Pons (tissue), 1 donor: ENCODE measurements at regions not wholly inside any gene's neighbourhood (a gene's known extent, or its start where the extent isn't known, plus 50 kb on each side); places are given as distances from the start of the nearest gene placed in this dataset.
"Not testable (repeated sequence)": the region's sequence is repeated elsewhere in the genome, so short reads cannot be mapped to it uniquely, and the experiment has no call there.

Source experiments
- DNase-seq: peaks from one replicate; pipeline ENCODE4 v3.0.0-alpha.2; 2016; ENCODE audit warnings: low spot score

DNA sequence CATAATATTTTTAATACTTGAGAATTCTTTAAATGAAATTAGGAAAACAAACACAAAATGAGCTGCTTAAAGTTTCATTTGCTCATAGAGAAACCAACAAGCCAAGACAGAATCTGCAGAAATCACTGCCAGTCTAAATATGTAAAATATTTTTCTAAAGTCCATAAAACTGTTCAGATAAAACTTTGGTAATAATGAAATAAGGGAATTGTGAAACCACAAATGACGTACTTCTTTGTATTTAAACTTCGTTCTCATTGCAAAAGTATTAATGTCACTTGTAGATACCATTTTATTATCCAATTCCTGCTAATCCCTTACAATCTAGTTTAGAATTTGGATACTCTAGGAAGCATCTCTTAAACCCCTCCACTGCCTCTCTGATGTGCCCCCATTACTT lies 234.5 kb upstream of the NEGR1 start:
- DNase-seq: no peak

DNA sequence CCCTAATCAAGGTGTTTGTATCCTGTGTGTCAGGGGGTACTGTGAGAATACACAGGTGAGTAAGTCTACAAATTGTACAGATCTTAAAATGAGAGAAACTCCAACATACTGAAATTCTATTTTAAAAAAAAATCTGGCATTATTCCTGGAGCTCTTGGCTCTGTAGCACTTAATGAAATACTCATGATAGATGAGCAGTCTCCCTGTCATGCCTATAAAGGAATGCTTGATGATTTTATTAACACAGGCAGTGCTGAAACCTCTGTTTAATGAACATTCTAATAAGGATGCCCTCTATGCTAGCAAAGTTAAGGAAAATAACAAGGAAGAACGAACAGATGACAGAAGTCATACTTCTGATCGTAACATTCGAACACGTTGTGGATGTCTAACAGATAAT lies 233.9 kb upstream of the NEGR1 start:
- no peak for DNase-seq

DNA sequence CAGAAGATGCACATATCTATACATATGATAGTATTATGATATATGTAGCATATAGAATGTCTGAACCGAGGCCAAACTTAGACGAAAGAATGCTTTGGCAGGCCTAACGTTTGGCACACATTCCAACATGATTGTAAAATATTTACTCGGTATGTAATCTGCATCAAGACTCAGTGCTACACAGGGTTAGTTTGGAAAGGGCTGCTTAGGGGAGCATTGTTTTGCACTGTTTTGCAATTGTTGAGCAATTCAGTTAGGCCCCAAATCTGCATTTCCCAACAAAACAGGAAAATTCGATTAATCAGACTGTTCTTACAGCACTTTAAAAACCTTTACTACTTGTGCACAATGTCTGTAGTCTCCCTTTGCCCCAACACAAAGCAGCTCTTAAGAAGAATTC lies 216.0 kb upstream of the NEGR1 start:
- no peak for DNase-seq

DNA sequence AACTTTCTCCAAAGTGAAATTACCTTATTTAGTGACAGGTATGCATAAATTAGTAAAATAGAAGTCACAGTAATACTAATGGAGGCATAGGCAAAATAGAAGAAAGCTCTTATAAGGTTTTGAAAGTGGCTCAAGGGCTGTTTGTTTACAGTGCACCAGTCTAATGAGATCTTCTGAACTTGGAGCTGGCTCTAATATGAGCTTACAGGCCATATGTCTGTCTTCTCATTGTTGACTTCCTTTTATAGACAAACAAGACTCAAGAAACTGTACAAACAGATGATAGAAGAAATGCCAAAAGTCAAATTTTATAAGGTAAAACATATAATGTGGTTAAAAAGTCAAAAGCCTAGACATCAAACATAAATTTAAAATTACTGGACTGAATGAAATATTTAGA lies 207.5 kb upstream of the NEGR1 start:
- DNase-seq: no peak

DNA sequence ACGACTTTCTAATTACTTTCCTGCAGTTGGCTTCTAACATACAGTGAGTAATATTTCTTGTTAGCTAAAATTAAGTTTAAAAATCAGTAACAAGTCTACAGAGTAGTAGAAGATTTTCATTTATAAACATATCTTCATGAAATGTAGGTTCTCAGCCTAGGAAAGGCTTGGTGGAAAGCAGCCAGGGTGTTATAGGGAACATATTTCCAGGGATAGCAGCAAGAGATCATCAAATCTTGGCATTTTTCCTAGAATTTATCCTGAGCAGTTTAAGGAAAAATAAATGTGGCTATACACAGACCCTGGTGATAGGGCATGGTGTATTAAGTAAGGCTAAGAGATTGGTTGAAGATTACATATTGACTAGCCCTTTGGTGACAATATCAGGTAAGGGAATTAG lies 203.5 kb upstream of the NEGR1 start:
- DNase-seq: no peak

DNA sequence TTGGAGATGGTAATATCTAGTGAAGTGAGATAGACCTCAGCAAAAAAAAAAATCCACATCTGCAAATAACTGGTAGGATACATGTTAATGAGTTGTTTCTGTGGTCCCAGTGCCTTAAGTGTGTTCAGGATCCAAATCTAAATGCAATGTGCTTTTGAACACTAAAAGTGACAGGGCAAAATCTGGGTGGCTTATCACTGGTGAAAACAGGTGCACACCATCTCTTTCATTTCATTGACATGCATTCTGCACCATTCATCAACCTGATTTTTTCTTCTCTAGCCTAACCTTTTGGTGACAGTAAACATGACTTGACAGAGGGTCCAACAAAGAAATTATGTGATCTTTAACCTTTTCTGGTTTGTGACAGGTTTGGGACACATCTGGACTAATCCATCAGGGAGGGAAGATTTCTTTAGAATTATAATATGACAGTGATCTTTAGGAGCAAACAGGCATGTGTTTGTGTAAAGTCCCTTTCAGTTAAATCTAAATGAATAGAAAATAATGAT lies 201.6 kb upstream of the NEGR1 start:
- DNase-seq: no peak

DNA sequence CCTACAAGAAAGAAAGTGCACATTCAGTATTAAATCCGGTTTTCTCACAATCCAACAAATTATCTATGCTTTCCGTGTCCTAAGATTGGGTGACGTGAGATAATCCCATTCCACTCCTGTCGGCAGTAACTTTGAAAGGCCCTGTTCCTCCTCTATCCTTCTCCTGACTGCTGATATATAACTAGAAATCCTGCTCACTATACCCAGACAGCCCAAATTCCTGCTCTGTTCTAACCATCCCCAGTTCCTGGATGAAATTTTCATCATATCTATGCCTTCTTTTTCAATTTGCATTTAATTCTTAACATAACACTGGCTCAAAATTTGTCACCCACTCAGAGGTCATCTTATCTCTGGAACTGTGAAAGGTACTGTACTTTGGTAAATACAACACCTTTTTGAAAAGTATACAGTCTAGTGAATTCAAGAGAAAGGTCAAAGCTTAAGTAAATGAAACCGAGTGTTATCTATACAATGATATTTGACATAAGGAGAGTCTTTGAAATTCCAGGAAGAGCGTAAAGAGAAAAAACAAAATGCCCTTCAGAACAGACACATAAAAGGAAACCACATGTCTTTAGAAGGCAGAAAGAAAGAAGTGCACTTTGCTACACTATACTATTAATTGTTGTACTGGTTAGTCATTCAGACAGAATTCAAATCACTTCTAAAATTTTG lies 200.5 kb upstream of the NEGR1 start:
- no peak for DNase-seq

DNA sequence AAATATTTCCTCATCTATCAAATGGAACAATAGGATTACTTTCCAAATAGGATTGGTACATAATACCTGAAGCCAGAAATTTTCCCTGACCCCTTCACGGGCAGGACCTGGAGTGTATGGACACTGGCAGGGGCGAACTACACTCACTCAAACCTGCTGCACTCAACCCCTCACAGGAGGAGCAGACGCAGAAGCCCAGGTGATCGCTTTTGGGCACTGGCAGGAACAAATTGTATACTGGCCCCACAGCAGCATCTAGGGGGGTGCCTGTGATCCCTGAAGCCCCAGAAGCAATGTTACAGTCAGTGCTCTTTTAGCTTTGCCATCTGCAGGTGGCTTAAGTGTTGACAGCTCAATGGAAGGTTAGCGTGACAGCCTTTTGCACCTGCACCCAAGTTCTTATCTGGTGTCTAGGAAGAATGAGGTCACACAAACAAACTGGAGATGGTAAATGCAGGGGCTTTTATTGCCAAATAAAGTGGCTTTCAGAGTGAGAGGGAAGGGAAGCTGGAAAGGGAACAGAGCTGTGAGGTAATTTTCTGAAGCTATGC lies 199.2 kb upstream of the NEGR1 start:
- DNase-seq: no peak

DNA sequence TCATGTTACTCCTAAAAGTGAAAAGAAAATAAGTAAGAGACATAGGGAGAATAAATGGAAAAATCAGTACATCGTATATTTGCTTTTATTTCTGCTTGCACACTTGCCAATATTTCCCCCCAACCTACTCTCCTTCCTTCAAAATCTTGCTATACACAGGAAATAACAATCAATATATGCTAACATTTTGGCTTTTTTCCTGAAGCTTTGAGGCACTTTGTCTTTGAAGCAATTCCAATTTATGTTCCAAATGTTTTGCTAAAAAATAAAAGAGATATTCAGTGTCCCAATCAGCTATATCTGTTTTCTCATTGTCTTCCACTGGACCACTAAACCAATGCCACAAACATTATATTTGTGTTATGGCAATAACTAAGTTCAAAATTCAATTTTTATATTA lies 184.0 kb upstream of the NEGR1 start:
- DNase-seq: no peak

DNA sequence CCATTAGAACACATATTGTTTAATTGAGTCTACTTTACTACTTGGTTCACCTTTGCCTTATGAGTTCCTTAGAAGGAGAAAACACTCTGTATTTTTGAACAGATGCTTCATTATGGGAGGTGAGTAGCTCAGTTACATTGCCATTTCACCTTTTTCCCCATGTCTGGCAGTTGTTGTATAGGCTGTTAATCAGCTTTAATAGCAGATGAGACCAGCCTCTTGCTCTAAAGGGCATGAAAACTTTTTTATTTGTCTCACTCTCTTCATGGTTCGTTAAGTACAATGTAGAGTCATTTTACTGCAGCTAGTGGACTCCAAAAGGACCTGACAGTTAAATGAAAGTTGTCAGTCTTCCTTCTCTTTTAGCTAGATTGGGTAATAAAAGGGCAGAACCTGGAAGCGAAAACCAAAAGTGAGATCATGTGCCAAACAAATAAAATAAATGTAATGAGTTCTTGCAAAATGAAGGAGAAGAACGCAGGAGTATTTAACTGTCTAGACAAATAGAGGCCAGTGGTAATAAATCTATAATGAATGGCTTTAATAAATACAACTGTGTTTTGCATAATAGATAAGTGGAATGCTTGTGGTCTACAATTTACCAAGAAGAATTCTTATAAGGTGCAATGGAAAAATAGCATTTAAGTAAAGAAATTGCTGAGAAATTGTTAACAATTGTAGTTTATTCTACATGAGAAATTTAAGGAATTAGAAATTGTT lies 180.0 kb upstream of the NEGR1 start:
- no peak for DNase-seq

DNA sequence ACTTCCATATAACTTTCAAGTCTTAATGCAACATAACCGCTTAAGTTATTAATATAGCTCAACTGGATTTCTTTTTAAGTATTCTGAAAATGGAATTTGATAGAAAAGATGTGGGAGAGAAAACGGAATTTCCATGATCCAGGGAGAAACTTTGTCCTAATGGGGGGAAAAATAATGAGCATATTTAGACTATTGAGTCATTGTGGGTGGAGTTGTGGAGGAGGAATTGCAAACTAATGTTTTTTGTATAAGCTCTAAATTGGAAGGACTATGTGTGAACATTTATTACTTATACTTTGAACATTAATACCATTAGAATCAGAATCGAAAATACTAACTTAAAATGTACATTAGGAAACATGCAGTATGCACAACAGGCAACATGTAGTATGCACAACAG lies 159.9 kb upstream of the NEGR1 start:
- no peak for DNase-seq

DNA sequence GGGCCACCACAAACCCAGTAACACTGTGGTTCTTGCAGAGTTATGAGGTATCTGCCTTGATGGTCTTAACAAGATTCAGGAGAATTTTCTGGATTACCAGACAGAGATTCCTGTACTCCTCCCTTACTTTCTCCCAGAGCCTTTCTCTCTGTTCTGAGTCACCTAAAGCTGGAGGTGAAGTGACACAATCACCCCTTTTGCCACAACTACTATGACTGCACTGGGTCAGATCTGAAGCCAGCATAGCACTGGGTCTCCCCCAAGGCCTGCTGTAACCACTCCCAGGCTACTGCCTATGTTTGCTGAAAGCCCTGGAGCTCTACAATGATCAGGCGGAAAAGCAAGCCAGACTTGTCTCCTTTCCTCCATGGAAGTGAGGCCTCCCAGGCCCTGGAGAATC lies 156.7 kb upstream of the NEGR1 start:
- DNase-seq: no peak

DNA sequence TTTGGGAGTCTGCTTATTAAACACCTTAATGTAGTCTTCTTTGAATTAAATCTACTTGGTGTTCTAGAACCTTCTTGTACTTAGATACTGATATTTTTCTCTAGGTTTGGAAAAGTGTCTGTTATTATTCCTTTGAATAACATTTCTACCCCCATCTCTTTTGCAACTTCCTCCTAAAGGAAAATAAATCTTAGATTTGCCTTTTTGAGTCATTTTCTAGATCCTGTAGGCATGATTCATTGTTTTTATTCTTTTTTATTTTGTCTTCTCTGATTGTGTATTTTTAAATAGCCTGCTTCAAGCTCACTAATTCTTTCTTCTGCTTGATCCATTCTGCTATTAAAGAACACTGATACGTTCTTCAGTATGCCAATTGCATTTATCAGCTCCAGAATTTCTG lies 155.9 kb upstream of the NEGR1 start:
- DNase-seq: no peak

DNA sequence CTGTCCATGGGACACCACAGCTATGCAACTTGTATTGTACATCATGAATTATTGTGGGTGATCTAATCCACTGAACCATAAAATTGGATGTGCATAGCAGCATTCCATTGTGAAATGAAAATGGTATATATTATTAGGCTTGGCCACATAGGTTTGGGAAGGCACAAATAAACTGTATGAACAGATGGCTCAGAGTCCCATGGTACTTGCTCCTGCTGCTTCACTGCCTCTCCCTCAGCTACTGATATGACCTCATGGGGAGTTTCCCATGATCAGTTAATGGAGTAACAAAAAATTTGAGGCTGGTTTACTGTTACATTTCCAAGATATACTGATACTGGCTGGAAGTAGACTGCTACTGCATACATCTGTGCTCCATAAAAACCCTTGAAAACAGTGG lies 152.7 kb upstream of the NEGR1 start:
- DNase-seq: peak; percentile 4

DNA sequence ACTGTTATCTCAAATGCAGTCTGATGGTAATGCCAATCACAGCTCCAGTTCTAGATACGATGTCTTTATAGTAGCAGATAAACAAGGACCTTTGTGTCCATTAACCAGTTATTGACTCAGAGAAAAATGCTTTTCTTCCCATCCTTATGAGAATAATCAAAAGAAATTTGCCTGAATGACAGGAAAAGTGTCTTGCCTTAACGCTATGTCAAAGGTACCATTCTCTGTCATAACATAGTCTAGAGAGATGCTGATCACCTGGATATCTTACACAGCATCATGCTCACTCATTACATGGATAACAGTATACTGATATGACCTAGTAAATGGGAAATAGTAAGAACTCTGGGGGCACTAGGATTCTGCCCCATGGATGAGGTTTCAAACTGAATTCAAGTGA lies 151.7 kb upstream of the NEGR1 start:
- DNase-seq: no peak

DNA sequence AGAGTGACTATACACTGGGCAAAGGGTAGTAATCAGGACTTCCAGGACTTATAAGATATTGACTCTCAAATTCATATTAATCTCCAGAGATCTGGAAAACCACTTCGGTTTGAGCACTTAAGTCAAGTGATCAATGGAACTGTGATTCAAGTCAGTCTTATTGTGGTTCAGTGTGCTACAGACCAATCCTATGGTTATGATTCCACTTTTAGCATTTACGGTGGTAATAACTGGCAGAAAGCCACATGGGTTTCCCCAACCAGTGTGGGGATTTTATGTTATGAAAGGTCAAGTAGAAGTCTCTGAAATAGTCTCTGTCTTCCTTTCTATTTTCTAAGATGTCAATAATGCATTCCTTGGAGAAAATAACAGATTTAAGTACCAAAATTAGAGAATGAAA lies 151.3 kb upstream of the NEGR1 start:
- no peak for DNase-seq

DNA sequence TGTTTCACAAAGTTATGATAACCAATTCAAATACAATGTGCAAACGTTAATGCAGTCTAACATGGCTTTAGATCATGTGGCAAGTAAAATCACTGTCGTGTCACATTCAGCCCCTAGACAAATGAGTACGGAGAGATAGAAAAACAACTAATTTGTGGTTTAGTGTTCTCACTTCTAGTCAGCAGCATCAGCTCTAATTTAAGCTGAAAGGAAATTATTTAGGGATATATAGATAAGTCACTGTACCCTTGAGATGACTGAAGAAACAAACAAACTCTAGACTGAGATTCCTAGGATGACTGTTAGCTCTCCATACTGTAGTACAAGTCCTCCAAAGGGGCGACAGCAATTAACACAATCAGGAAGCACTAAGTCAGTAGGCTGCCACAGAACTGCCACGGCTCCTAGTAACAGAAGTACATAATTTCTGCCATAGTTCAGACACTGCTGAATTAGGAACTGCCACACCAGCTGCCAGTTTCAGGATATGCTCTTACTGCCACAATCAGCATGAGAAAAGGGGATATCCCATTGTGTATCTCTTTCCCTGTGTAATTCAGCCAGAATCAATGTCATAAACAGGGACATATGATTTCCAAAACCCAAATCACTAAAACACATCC lies 150.4 kb upstream of the NEGR1 start:
- DNase-seq: no peak

DNA sequence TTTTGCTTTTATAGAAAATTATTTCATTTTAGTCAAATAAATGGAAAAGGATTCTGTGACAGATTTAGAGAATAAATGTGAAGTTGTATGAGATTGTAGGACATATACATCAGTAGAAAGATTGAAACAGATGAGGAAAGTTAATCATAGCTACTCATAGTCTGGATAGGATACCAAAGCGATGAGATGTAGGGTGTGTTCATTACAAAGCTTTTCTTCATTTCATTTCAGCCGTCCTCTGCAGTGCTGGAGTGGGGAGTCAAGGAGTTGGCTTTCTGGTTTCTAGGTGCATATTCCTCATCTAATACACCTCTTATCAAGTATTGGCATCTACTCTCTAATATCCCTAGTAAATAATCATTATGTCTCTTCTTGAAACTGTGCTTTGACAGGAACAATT lies 149.5 kb upstream of the NEGR1 start:
- no peak for DNase-seq

DNA sequence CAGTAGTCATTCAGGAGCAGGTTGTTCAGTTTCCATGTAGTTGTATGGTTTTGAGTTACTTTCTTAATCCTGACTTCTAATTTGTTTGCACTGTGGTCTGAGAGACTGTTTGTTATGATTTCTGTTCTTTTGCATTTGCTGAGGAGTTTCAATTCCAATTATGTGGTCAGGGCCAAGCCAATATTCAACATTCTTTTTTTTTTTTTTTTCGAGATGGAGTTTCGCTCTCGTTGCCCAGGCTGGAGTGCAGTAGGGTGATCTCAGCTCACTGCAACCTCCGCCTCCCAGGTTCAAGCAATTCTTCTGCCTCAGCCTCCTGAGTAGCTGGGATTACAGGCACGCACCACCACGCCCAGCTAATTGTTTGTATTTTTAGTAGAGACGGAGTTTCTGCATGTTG lies 145.9 kb upstream of the NEGR1 start:
- not testable (repeated sequence) for DNase-seq

DNA sequence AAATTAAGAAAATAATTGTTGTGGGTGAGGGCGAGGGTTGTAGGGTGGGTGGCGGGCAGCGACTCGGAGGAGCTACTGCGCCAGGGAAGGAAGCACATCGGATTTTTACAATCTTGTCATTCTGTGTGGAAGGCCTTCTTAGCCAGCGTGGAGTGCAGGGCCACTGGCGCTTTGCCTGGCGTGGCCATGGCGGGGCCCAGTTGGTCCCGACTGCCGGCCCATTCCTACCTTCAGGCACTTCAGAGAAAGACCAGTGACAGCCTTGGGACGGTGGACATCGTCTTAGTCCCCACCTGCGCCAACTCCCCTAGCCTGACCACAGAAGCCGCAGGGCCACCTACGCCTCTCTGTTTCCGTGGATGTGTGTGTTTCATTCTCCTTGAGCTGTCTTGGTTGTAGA lies 136.9 kb upstream of the NEGR1 start:
- DNase-seq: no peak

DNA sequence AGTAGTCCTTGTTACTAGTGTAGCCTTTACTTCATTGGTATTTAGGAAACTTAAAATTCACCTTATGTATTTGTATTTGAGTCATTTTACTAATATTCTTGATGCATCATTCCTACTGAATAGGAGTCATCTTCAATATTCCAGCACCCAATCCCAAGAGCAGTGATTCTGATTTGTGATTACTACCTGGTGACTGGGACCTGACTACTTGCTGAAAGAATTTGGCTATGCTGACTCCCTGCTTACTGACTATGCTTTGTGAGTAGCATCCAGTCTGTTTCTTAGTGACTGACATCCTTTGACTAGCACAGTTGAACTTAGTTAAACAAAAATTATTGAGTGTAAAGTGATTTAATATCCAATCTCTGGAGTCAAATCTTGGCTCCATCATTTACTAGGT lies 129.9 kb upstream of the NEGR1 start:
- no peak for DNase-seq

DNA sequence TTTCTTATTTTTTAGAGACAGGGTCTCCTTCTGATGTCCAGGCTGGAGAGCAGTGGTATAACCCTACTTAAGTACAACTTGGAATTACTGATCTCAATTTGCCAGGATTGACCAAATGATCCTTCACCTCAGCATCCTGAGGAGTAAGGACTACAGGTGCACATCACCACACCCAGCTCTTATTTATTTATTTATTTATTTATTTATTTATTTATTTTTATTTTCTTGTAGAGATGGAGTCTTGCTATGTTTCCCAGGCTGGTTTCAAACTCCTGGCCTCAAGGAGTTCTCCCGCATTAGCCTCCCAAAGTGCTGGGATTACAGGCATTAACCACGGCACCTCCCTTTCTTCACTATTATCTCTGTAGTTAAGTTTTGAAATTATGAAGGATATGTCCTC lies 117.5 kb upstream of the NEGR1 start:
- no peak for DNase-seq

DNA sequence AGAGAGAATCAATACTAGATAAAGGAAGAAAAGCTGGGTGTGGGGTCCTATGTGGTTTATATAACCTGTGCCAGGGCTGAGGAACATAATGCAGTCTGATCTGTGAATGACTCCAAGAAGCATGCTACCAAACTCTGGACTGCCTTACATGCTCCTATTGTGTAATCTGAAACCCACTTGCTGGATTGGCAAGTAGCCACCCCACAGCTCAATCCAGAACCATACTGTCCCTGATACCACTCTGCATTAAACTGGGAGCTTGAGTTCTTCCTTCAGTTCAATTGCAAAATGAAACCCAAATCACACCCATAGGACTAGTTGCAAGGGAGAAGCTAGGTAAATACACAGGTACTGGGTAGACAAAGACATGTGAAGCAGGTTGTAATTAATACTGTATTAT lies 115.4 kb upstream of the NEGR1 start:
- no peak for DNase-seq
